Stomach (tissue), 4 donors: ENCODE measurements at regions not wholly inside any gene's neighbourhood (a gene's known extent, or its start where the extent isn't known, plus 50 kb on each side); places are given as distances from the start of the nearest gene placed in this dataset.

ENCODE experiments used
- EP300 ChIP-seq: sonication (generic); formaldehyde crosslinking; IDR thresholded peaks from one replicate; pipeline ENCODE4 v1.6.1; 2017; ENCODE audit warnings: antibody characterized with exemption
- POLR2A ChIP-seq, 4 donors: fragments of 450-650 bp; IDR thresholded peaks; one replicate each; pipeline ENCODE4 v1.6.1; 2016; ENCODE audit warnings: antibody characterized with exemption in 4 of 4, control low read depth in 2 of 4, mild to moderate bottlenecking in 1 of 4, moderate library complexity in 1 of 4
- TF ChIP-seq, protein P1 (sequence below), 7 experiments: fragments of 450-650 bp in 4 of 7; fragments of 200-600 bp in 3 of 7; sonication (generic) in 3 of 7; IDR thresholded peaks; one replicate each; pipeline ENCODE4 v1.5.1; 2016 to 2019; ENCODE audit warnings: antibody characterized with exemption in 7 of 7, control low read depth in 2 of 7, mild to moderate bottlenecking in 1 of 7

DNA sequence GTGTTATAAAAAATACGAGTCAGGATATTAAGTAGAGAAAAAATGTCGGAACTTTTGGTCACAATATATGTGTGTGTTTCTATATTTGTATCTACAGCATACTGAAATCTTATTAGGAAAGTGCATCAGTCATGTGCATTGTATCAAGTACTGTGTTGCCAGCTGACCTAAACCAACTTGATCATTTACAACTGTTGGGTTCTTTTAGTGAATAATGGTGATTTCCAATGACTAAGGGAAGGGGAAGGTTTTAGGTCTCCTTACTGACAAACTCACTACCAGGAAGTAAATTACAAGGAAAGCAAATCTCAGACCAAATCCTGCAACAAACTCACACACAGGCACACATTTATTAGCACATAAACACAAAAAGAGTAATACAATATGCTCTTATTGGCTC, 142.7 kb downstream of the TSEN15 start:
- TF ChIP-seq EP300 (no peak), POLR2A (IDR thresholded peaks at IDR 0.05) (no peak)
- TF ChIP-seq, protein P1, sequence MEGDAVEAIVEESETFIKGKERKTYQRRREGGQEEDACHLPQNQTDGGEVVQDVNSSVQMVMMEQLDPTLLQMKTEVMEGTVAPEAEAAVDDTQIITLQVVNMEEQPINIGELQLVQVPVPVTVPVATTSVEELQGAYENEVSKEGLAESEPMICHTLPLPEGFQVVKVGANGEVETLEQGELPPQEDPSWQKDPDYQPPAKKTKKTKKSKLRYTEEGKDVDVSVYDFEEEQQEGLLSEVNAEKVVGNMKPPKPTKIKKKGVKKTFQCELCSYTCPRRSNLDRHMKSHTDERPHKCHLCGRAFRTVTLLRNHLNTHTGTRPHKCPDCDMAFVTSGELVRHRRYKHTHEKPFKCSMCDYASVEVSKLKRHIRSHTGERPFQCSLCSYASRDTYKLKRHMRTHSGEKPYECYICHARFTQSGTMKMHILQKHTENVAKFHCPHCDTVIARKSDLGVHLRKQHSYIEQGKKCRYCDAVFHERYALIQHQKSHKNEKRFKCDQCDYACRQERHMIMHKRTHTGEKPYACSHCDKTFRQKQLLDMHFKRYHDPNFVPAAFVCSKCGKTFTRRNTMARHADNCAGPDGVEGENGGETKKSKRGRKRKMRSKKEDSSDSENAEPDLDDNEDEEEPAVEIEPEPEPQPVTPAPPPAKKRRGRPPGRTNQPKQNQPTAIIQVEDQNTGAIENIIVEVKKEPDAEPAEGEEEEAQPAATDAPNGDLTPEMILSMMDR (IDR thresholded peaks at IDR 0.05): no peak
